ENCODE measurements at regions not wholly inside any gene's neighbourhood (a gene's known extent, or its start where the extent isn't known, plus 50 kb on each side); places are given as distances from the start of the nearest gene placed in this dataset.
A peak's percentile ranks its signal among the peaks of the same experiment; 100 is the strongest.
"Not testable (repeated sequence)": the region's sequence is repeated elsewhere in the genome, so short reads cannot be mapped to it uniquely, and the experiment has no call there.

- intact Hi-C loops (cut with DNase I), result no loop called here
- no peak for DNase-seq
Measured at GRCh38 chr3:74165211-74165610, 449.2 kb downstream of the CNTN3 start.

- intact Hi-C loops (cut with DNase I), result no loop called here
Measured at GRCh38 chr3:74149466-74149865, 465.0 kb downstream of the CNTN3 start.

GRCh38 chr3:74145277-74145676 is 469.2 kb downstream of the CNTN3 start:
- intact Hi-C loops (cut with DNase I), result no loop called here
- DNase-seq, result no peak

More at GRCh38 chr3:74149466-74149865, 465.0 kb downstream of the CNTN3 start:
- no peak for DNase-seq

- no peak for DNase-seq
- intact Hi-C loops (cut with DNase I), result no loop called here
Measured at GRCh38 chr3:74139648-74140047, 474.8 kb downstream of the CNTN3 start.

GRCh38 chr3:74137790-74138189 is 476.7 kb downstream of the CNTN3 start:
- DNase-seq, result no peak
- intact Hi-C loops (cut with DNase I), result no loop called here

- DNase-seq, result peak in 1 of 10 donors; percentile 58
- intact Hi-C loops (cut with DNase I), result no loop called here
Measured at GRCh38 chr3:74135808-74136207, 478.7 kb downstream of the CNTN3 start.

- no peak for DNase-seq
- intact Hi-C loops (cut with DNase I), result no loop called here
Measured at GRCh38 chr3:74134831-74135230, 479.6 kb downstream of the CNTN3 start.

GRCh38 chr3:74131546-74132328 is 482.7 kb downstream of the CNTN3 start:
- intact Hi-C loops (cut with DNase I); DNase-seq: not testable (repeated sequence)

GRCh38 chr3:74129611-74130010 is 484.8 kb downstream of the CNTN3 start:
- no peak for DNase-seq
- intact Hi-C loops (cut with DNase I), result no loop called here

- no peak for DNase-seq
Measured at GRCh38 chr3:74129056-74129455, 485.4 kb downstream of the CNTN3 start.

GRCh38 chr3:74127256-74127655 is 487.2 kb downstream of the CNTN3 start:
- DNase-seq, result no peak
- intact Hi-C loops (cut with DNase I), result no loop called here

More at GRCh38 chr3:74129056-74129455, 485.4 kb downstream of the CNTN3 start:
- intact Hi-C loops (cut with DNase I), result no loop called here

- intact Hi-C loops (cut with DNase I), result no loop called here
- no peak for DNase-seq
Measured at GRCh38 chr3:74124782-74125181, 489.7 kb downstream of the CNTN3 start.

- intact Hi-C loops (cut with DNase I), result no loop called here
- no peak for DNase-seq
Measured at GRCh38 chr3:74122281-74122680, 492.2 kb downstream of the CNTN3 start.

GRCh38 chr3:74121761-74122160 is 492.7 kb downstream of the CNTN3 start:
- intact Hi-C loops (cut with DNase I), result no loop called here
- DNase-seq, result no peak

- intact Hi-C loops (cut with DNase I), result no loop called here
Measured at GRCh38 chr3:74119221-74119620, 494.5 kb upstream of the PDZRN3 start.

GRCh38 chr3:74115906-74116305 is 491.2 kb upstream of the PDZRN3 start:
- intact Hi-C loops (cut with DNase I), result no loop called here
- DNase-seq, result no peak

More at GRCh38 chr3:74119221-74119620, 494.5 kb upstream of the PDZRN3 start:
- no peak for DNase-seq

- DNase-seq, result no peak
- intact Hi-C loops (cut with DNase I), result no loop called here
Measured at GRCh38 chr3:74107451-74107850, 482.7 kb upstream of the PDZRN3 start.

- DNase-seq, result no peak
- intact Hi-C loops (cut with DNase I), result no loop called here
Measured at GRCh38 chr3:74106925-74107324, 482.2 kb upstream of the PDZRN3 start.

GRCh38 chr3:74091204-74091603 is 466.5 kb upstream of the PDZRN3 start:
- intact Hi-C loops (cut with DNase I), result no loop called here
- no peak for DNase-seq

GRCh38 chr3:74089814-74090213 is 465.1 kb upstream of the PDZRN3 start:
- intact Hi-C loops (cut with DNase I), result no loop called here
- no peak for DNase-seq

GRCh38 chr3:74080056-74080461 is 455.3 kb upstream of the PDZRN3 start:
- intact Hi-C loops (cut with DNase I), result no loop called here
- DNase-seq, result no peak

GRCh38 chr3:74075241-74075640 is 450.5 kb upstream of the PDZRN3 start:
- intact Hi-C loops (cut with DNase I), result no loop called here
- DNase-seq, result no peak

GRCh38 chr3:74074700-74075099 is 450.0 kb upstream of the PDZRN3 start:
- DNase-seq, result no peak
- intact Hi-C loops (cut with DNase I), result no loop called here
